Esophagus squamous epithelium (tissue), 5 donors: ENCODE measurements at regions not wholly inside any gene's neighbourhood (a gene's known extent, or its start where the extent isn't known, plus 50 kb on each side); places are given as distances from the start of the nearest gene placed in this dataset.
"Not testable (repeated sequence)": the region's sequence is repeated elsewhere in the genome, so short reads cannot be mapped to it uniquely, and the experiment has no call there.

Experiments used
- DNase-seq: peaks from one replicate; lab custom pipeline; 2025; lab: John Stamatoyannopoulos, UW
- H3K27ac ChIP-seq, 4 donors: fragments of 200-600 bp; sonication (generic); one replicate each; pipeline ENCODE4 v1.5.1; 2016 to 2019; ENCODE audit warnings: mild to moderate bottlenecking in 1 of 4
- H3K27me3 ChIP-seq, 4 donors: fragments of 200-600 bp; sonication (generic); 1 replicate in 3 of 4; 2 replicates in 1 of 4; pipeline versions ENCODE4 v1.5.1 to v1.6.0; 2017 to 2021; ENCODE audit warnings: antibody characterized with exemption in 1 of 4
- H3K36me3 ChIP-seq, 3 donors: fragments of 200-600 bp; sonication (generic); one replicate each; pipeline ENCODE4 v1.5.1; 2016 to 2019
- H3K4me1 ChIP-seq, 3 donors: fragments of 200-600 bp; sonication (generic); one replicate each; pipeline ENCODE4 v1.5.1; 2017 to 2019
- H3K4me3 ChIP-seq, 4 donors: fragments of 200-600 bp; sonication (generic); 1 replicate in 3 of 4; 2 replicates in 1 of 4; pipeline ENCODE4 v1.5.1; 2016 to 2019; ENCODE audit warnings: mild to moderate bottlenecking in 2 of 4, moderate library complexity in 1 of 4
- H3K9me3 ChIP-seq, 3 donors: fragments of 200-600 bp; sonication (generic); one replicate each; pipeline ENCODE4 v1.5.1; 2016 to 2019
- POLR2A ChIP-seq, 4 donors: fragments of 450-650 bp; IDR thresholded peaks; one replicate each; pipeline ENCODE4 v1.6.1; 2017; ENCODE audit warnings: antibody characterized with exemption in 4 of 4, mild to moderate bottlenecking in 4 of 4, moderate library complexity in 3 of 4
- WGBS, 2 donors: methylation state at CpG; one replicate each; pipeline ENCODE4 v1.1.5; 2018; 5-methylcytosine and 5-hydroxymethylcytosine counted together
- intact Hi-C: fragments of 100-400 bp; cut with DNase I; formaldehyde crosslinking; loops from one replicate; pipeline ENCODE4 v1.15.0; 2022
- TF ChIP-seq, protein P1 (sequence below), 6 experiments: fragments of 450-650 bp in 4 of 6; fragments of 200-600 bp in 2 of 6; sonication (generic) in 2 of 6; IDR thresholded peaks; one replicate each; pipeline ENCODE4 v1.5.1; 2016 to 2019; ENCODE audit warnings: antibody characterized with exemption in 6 of 6, mild to moderate bottlenecking in 4 of 6, moderate library complexity in 4 of 6
- donor health status: DM: yes; HTN: yes; CAD: no.

DNA sequence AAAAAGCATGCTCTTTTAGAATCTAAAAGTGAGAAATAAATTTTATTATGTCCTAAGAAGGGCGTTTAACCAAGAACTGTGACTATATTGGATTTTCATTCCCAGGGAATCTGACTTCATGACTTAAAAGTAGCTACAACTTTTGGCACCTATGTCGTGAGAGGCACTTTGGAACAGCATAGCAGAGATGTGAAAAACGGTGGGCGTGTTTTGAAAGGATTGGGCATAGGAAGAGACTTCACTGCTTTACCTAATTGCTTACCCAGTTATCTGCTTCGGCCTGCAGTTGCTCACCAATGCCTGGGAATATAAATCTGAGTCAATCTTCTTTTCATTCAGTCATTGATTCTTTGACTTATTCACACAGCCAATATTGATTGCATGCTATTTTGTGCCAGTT is 363.4 kb downstream of the DNAH5 start:
- Histone ChIP-seq H3K27ac (no peak overlapping the region), H3K4me1 (no peaks in the 10 kb centered on the region), H3K36me3 (no peaks in the 10 kb centered on the region), H3K4me3 (no peak overlapping the region), H3K9me3 (no peaks in the 10 kb centered on the region), H3K27me3 (no peaks in the 10 kb centered on the region)
- 44 to 59% methylated on average over 5 of the region's 5 CpGs for WGBS, 2 donors
- DNase-seq = no peak
- intact Hi-C loops = no loop called here
- no peak for TF ChIP-seq POLR2A (IDR thresholded peaks at IDR 0.05)
- TF ChIP-seq, protein P1, sequence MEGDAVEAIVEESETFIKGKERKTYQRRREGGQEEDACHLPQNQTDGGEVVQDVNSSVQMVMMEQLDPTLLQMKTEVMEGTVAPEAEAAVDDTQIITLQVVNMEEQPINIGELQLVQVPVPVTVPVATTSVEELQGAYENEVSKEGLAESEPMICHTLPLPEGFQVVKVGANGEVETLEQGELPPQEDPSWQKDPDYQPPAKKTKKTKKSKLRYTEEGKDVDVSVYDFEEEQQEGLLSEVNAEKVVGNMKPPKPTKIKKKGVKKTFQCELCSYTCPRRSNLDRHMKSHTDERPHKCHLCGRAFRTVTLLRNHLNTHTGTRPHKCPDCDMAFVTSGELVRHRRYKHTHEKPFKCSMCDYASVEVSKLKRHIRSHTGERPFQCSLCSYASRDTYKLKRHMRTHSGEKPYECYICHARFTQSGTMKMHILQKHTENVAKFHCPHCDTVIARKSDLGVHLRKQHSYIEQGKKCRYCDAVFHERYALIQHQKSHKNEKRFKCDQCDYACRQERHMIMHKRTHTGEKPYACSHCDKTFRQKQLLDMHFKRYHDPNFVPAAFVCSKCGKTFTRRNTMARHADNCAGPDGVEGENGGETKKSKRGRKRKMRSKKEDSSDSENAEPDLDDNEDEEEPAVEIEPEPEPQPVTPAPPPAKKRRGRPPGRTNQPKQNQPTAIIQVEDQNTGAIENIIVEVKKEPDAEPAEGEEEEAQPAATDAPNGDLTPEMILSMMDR (IDR thresholded peaks at IDR 0.05) = no peak

DNA sequence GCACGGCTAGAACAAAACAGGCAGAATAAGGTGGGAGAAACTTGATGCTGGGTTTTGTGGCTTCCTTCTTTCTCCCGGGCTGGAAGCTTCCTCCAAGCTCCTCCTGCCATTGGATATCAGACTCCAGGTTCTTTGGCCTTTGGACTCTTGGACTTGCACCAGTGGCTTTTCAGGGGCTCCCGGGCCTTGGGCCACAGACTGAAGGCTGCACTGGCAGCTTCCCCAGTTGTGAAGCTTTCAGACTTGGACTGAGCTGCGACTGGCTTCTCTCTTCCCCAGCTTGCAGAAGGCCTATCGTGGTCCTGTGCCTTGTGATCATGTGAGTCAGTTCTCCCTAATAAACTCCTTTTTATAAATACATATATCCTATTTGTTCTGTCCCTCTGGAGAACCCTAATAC is 364.4 kb downstream of the DNAH5 start:
- Histone ChIP-seq H3K27me3 (no peaks in the 10 kb centered on the region), H3K4me3 (no peak overlapping the region), H3K9me3 (no peaks in the 10 kb centered on the region), H3K27ac (no peak overlapping the region), H3K36me3 (no peaks in the 10 kb centered on the region), H3K4me1 (no peaks in the 10 kb centered on the region)
- intact Hi-C loops = no loop called here
- 69 to 83% methylated on average over 3 to 5 of the region's 5 CpGs for WGBS, 2 donors
- no peak for DNase-seq
- TF ChIP-seq POLR2A (IDR thresholded peaks at IDR 0.05) = no peak
- TF ChIP-seq, protein P1 (IDR thresholded peaks at IDR 0.05) = no peak

- H3K4me3 ChIP-seq, DNase-seq, H3K27me3 ChIP-seq, intact Hi-C loops, H3K9me3 ChIP-seq, H3K4me1 ChIP-seq, H3K36me3 ChIP-seq, H3K27ac ChIP-seq: not testable (repeated sequence)
- WGBS, 2 donors = 82 to 89% methylated on average over 5 of the region's 9 CpGs
Observed at GRCh38 chr5:13579091-13579490, 365.4 kb downstream of the DNAH5 start.

GRCh38 chr5:13578311-13579039 is 366.0 kb downstream of the DNAH5 start:
- H3K27ac ChIP-seq, H3K4me1 ChIP-seq, intact Hi-C loops, H3K27me3 ChIP-seq, H3K9me3 ChIP-seq, H3K36me3 ChIP-seq, H3K4me3 ChIP-seq, DNase-seq: not testable (repeated sequence)
- 89 to 97% methylated on average over 4 to 6 of the region's 48 CpGs for WGBS, 2 donors

DNA sequence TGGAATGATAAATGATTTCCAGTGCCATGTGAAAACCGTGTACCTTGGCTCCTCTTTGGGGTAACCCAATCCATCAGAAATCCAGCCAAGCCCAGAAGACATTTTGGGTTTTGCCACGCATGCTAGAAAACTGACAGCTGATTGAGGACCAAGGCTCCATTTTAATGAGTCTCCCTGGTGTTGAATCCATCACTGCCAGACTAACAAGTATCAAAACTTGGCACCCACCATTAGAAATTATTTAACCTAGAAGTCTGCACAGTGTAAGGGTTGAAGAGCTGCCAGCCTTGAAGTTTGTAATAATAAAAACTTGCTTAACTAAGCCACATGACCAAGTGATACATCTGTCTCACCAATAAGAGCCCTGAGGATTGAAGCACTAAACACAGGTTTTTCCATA is 369.9 kb downstream of the DNAH5 start:
- no peaks in the 10 kb centered on the region for H3K36me3 ChIP-seq
- no peak for DNase-seq
- H3K27ac ChIP-seq = no peak overlapping the region
- TF ChIP-seq, protein P1 (IDR thresholded peaks at IDR 0.05) = no peak
- TF ChIP-seq POLR2A (IDR thresholded peaks at IDR 0.05) = no peak
- no peaks in the 10 kb centered on the region for H3K9me3 ChIP-seq
- no peaks in the 10 kb centered on the region for H3K27me3 ChIP-seq
- 28 to 52% methylated on average over 2 of the region's 2 CpGs for WGBS, 2 donors
- H3K4me3 ChIP-seq = no peak overlapping the region
- no peaks in the 10 kb centered on the region for H3K4me1 ChIP-seq
- intact Hi-C loops = no loop called here

DNA sequence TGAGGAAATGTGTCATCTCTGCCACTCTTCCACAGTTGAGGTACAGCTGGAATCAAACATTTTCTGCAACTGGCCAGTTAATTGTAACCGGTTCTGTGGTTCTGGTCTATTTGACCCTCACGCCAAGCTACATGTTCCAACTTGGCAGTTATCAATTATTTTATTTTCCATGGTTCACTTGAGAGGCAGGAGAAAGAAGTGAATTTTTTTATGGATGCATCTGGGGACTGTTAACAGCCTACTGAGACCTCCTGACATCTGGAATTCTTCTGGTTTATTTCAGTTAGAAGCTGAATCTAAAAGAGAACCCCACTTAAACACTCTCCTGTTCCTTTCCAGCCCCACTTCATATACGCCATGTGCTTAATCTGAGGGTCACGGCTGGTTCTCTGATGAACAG is 372.3 kb downstream of the DNAH5 start:
- WGBS, 2 donors = 74 to 81% methylated on average over 4 of the region's 4 CpGs
- no peak overlapping the region for H3K4me3 ChIP-seq
- intact Hi-C loops = no loop called here
- DNase-seq = no peak
- no peaks in the 10 kb centered on the region for H3K27me3 ChIP-seq
- TF ChIP-seq, protein P1 (IDR thresholded peaks at IDR 0.05) = no peak
- TF ChIP-seq POLR2A (IDR thresholded peaks at IDR 0.05) = no peak
- peaks cover 0 to 6% (median 0%) of the 10 kb centered on the region in 3 donors for H3K9me3 ChIP-seq
- no peaks in the 10 kb centered on the region for H3K4me1 ChIP-seq
- H3K27ac ChIP-seq = no peak overlapping the region
- H3K36me3 ChIP-seq = no peaks in the 10 kb centered on the region
